Dendritic cell treated with granulocyte-macrophage colony-stimulating factor and Interleukin-4, amounts not matched to agents 40 ng/mL and 50 ng/mL, for 4 days (primary cell): ENCODE measurements at regions not wholly inside any gene's neighbourhood (a gene's known extent, or its start where the extent isn't known, plus 50 kb on each side); places are given as distances from the start of the nearest gene placed in this dataset.

Experiments
- H3K27ac Mint-ChIP-seq: one replicate; pipeline ENCODE4 v1.8.0; 2022; ENCODE audit warnings: mild to moderate bottlenecking, mixed read lengths
- H3K27me3 Mint-ChIP-seq: one replicate; pipeline ENCODE4 v1.8.0; 2022; ENCODE audit warnings: mild to moderate bottlenecking, mixed read lengths
- H3K36me3 Mint-ChIP-seq: one replicate; pipeline ENCODE4 v1.8.0; 2022; ENCODE audit warnings: low read depth, mixed read lengths
- H3K4me1 Mint-ChIP-seq: one replicate; pipeline ENCODE4 v1.8.0; 2022; ENCODE audit warnings: low read depth, mixed read lengths
- H3K4me3 Mint-ChIP-seq: one replicate; pipeline ENCODE4 v1.8.0; 2022; ENCODE audit warnings: mild to moderate bottlenecking, moderate library complexity, mixed read lengths
- H3K9me3 Mint-ChIP-seq: one replicate; pipeline ENCODE4 v1.8.0; 2022; ENCODE audit warnings: mixed read lengths
- intact Hi-C: fragments of 100-400 bp; cut with micrococcal nuclease; formaldehyde crosslinking; loops from one replicate; pipeline ENCODE4 v1.15.0; 2022

GRCh38 chr16:48105976-48106375 lies 49.8 kb downstream of the ABCC12 start:
- H3K27ac Mint-ChIP-seq, result no peak overlapping the region
- H3K36me3 Mint-ChIP-seq, result no peaks in the 10 kb centered on the region
- intact Hi-C loops, result no loop called here
- H3K4me1 Mint-ChIP-seq, result no peaks in the 10 kb centered on the region
- no peak overlapping the region for H3K4me3 Mint-ChIP-seq
- H3K27me3 Mint-ChIP-seq, result peaks cover 5% of the 10 kb centered on the region
- no peaks in the 10 kb centered on the region for H3K9me3 Mint-ChIP-seq

- Mint-ChIP-seq H3K27ac (no peak overlapping the region), H3K36me3 (no peaks in the 10 kb centered on the region), H3K4me1 (no peaks in the 10 kb centered on the region), H3K9me3 (no peaks in the 10 kb centered on the region), H3K27me3 (peaks cover 2% of the 10 kb centered on the region), H3K4me3 (no peak overlapping the region)
- intact Hi-C loops, result no loop called here
These were observed 50.3 kb downstream of the ABCC12 start for GRCh38 chr16:48105456-48105855.

GRCh38 chr16:48103591-48103990 lies 52.2 kb downstream of the ABCC12 start:
- Mint-ChIP-seq H3K4me1 (no peaks in the 10 kb centered on the region), H3K4me3 (no peak overlapping the region), H3K27ac (no peak overlapping the region), H3K36me3 (no peaks in the 10 kb centered on the region), H3K27me3 (no peaks in the 10 kb centered on the region), H3K9me3 (no peaks in the 10 kb centered on the region)
- intact Hi-C loops, result no loop called here

- Mint-ChIP-seq H3K4me1 (no peaks in the 10 kb centered on the region), H3K9me3 (no peaks in the 10 kb centered on the region), H3K27ac (no peak overlapping the region), H3K36me3 (no peaks in the 10 kb centered on the region), H3K4me3 (no peak overlapping the region), H3K27me3 (no peaks in the 10 kb centered on the region)
- intact Hi-C loops, result no loop called here
These were observed 53.4 kb downstream of the ABCC12 start for GRCh38 chr16:48102083-48103008.

- intact Hi-C loops, result no loop called here
- Mint-ChIP-seq H3K4me1 (no peaks in the 10 kb centered on the region), H3K4me3 (no peak overlapping the region), H3K27ac (no peak overlapping the region), H3K36me3 (no peaks in the 10 kb centered on the region), H3K27me3 (no peaks in the 10 kb centered on the region), H3K9me3 (no peaks in the 10 kb centered on the region)
These were observed 54.6 kb downstream of the ABCC12 start for GRCh38 chr16:48101069-48101674.

- Mint-ChIP-seq H3K27me3 (no peaks in the 10 kb centered on the region), H3K9me3 (no peaks in the 10 kb centered on the region), H3K36me3 (no peaks in the 10 kb centered on the region), H3K4me1 (no peaks in the 10 kb centered on the region), H3K27ac (no peak overlapping the region), H3K4me3 (no peak overlapping the region)
- intact Hi-C loops, result no loop called here
These were observed 56.3 kb downstream of the ABCC12 start for GRCh38 chr16:48099455-48099854.

- intact Hi-C loops, result no loop called here
- H3K4me3 Mint-ChIP-seq, result no peak overlapping the region
- no peaks in the 10 kb centered on the region for H3K9me3 Mint-ChIP-seq
- H3K36me3 Mint-ChIP-seq, result no peaks in the 10 kb centered on the region
- no peak overlapping the region for H3K27ac Mint-ChIP-seq
- no peaks in the 10 kb centered on the region for H3K4me1 Mint-ChIP-seq
- H3K27me3 Mint-ChIP-seq, result no peaks in the 10 kb centered on the region
These were observed 57.3 kb downstream of the ABCC12 start for GRCh38 chr16:48098472-48098871.

GRCh38 chr16:48091117-48091516 lies 64.7 kb downstream of the ABCC12 start:
- Mint-ChIP-seq H3K4me3 (no peak overlapping the region), H3K4me1 (no peaks in the 10 kb centered on the region), H3K27me3 (peaks cover 15% of the 10 kb centered on the region), H3K36me3 (no peaks in the 10 kb centered on the region), H3K9me3 (no peaks in the 10 kb centered on the region), H3K27ac (no peak overlapping the region)
- intact Hi-C loops, result no loop called here

GRCh38 chr16:48089053-48089792 lies 66.6 kb downstream of the ABCC12 start:
- intact Hi-C loops, result no loop called here
- Mint-ChIP-seq H3K27ac (no peak overlapping the region), H3K27me3 (peaks cover 17% of the 10 kb centered on the region), H3K4me1 (no peaks in the 10 kb centered on the region), H3K36me3 (no peaks in the 10 kb centered on the region), H3K4me3 (no peak overlapping the region), H3K9me3 (no peaks in the 10 kb centered on the region)

- no peak overlapping the region for H3K4me3 Mint-ChIP-seq
- peaks cover 16% of the 10 kb centered on the region for H3K27me3 Mint-ChIP-seq
- no peaks in the 10 kb centered on the region for H3K9me3 Mint-ChIP-seq
- intact Hi-C loops, result no loop called here
- no peak overlapping the region for H3K27ac Mint-ChIP-seq
- no peaks in the 10 kb centered on the region for H3K4me1 Mint-ChIP-seq
- no peaks in the 10 kb centered on the region for H3K36me3 Mint-ChIP-seq
These were observed 68.2 kb downstream of the ABCC12 start for GRCh38 chr16:48087639-48088038.

GRCh38 chr16:48086422-48086821 lies 69.4 kb downstream of the ABCC12 start:
- intact Hi-C loops, result no loop called here
- Mint-ChIP-seq H3K4me1 (no peaks in the 10 kb centered on the region), H3K36me3 (no peaks in the 10 kb centered on the region), H3K27ac (no peak overlapping the region), H3K4me3 (no peak overlapping the region), H3K27me3 (peaks cover 12% of the 10 kb centered on the region), H3K9me3 (no peaks in the 10 kb centered on the region)

- H3K36me3 Mint-ChIP-seq, result no peaks in the 10 kb centered on the region
These were observed 70.1 kb downstream of the ABCC12 start for GRCh38 chr16:48085729-48086128.

GRCh38 chr16:48084826-48085225 lies 71.0 kb downstream of the ABCC12 start:
- H3K27me3 Mint-ChIP-seq, result peaks cover 4% of the 10 kb centered on the region
- no peaks in the 10 kb centered on the region for H3K4me1 Mint-ChIP-seq
- intact Hi-C loops, result no loop called here
- no peaks in the 10 kb centered on the region for H3K36me3 Mint-ChIP-seq
- no peak overlapping the region for H3K27ac Mint-ChIP-seq
- no peaks in the 10 kb centered on the region for H3K9me3 Mint-ChIP-seq
- H3K4me3 Mint-ChIP-seq, result no peak overlapping the region

More at GRCh38 chr16:48085729-48086128, 70.1 kb downstream of the ABCC12 start:
- H3K27me3 Mint-ChIP-seq, result peaks cover 6% of the 10 kb centered on the region
- H3K4me1 Mint-ChIP-seq, result no peaks in the 10 kb centered on the region
- H3K9me3 Mint-ChIP-seq, result no peaks in the 10 kb centered on the region
- no peak overlapping the region for H3K4me3 Mint-ChIP-seq
- intact Hi-C loops, result no loop called here
- no peak overlapping the region for H3K27ac Mint-ChIP-seq

- H3K4me3 Mint-ChIP-seq, result no peak overlapping the region
- no peaks in the 10 kb centered on the region for H3K4me1 Mint-ChIP-seq
- no peaks in the 10 kb centered on the region for H3K9me3 Mint-ChIP-seq
- H3K36me3 Mint-ChIP-seq, result no peaks in the 10 kb centered on the region
- intact Hi-C loops, result no loop called here
- no peak overlapping the region for H3K27ac Mint-ChIP-seq
- peaks cover 2% of the 10 kb centered on the region for H3K27me3 Mint-ChIP-seq
These were observed 73.3 kb downstream of the ABCC12 start for GRCh38 chr16:48082516-48082915.
